ENCODE measurements at regions not wholly inside any gene's neighbourhood (a gene's known extent, or its start where the extent isn't known, plus 50 kb on each side); places are given as distances from the start of the nearest gene placed in this dataset.
"Not testable (repeated sequence)": the region's sequence is repeated elsewhere in the genome, so short reads cannot be mapped to it uniquely, and the experiment has no call there.

DNA sequence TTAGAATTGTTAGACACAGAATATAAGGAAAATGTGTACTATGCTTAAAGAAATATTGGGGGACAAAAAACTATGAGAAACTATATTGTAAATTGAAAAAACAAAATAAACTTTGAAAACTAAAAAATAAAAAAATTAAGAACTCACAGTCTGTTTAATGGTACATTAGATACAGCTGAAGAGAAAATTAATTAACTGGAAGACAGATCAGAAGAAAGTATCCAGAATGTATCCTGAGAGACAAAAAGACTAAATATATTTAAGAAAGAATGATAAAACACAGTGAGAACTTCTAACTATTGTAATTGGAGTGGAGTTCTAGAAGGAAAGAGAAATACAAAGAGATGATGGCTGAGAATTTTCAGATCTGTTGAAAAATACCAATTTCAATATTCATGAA, 57.6 kb upstream of the SH3PXD2B start:
- no peak for ATAC-seq (ENCODE audit: low read depth)
- Mint-ChIP-seq H3K27ac (no peak overlapping the region), H3K9me3 (peaks cover 6% of the 10 kb centered on the region), H3K36me3 (peaks cover 5% of the 10 kb centered on the region), H3K4me3 (no peak overlapping the region), H3K27me3 (peaks cover 16% of the 10 kb centered on the region), H3K4me1 (no peaks in the 10 kb centered on the region)
- DNase-seq (ENCODE audit: low spot score in 2 of 2) = no peak

DNA sequence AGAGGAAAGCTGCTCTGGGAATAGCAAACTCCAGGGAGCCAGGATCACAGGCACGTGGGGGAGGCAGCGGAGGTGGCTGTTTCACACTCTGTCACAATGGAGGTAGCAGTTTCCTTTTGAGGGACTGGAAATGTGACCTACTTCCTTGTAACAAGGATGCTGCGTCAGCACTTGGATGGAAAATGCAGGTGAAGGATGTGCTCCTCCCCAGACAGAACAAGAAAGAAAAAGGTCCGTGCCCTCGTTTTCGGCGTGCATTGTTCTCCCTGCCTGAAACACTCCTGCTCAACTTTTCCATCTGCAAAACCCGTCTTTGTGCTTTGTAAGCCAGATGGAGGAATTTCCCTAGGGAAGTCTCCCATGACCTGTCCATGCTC, 55.1 kb upstream of the SH3PXD2B start:
- H3K27ac Mint-ChIP-seq = no peak overlapping the region
- no peak for DNase-seq (ENCODE audit: low spot score in 2 of 2)
- H3K27me3 Mint-ChIP-seq = peaks cover 19% of the 10 kb centered on the region
- peaks cover 6% of the 10 kb centered on the region for H3K9me3 Mint-ChIP-seq
- no peaks in the 10 kb centered on the region for H3K4me1 Mint-ChIP-seq
- no peak overlapping the region for H3K4me3 Mint-ChIP-seq
- peaks cover 6% of the 10 kb centered on the region for H3K36me3 Mint-ChIP-seq
- ATAC-seq (ENCODE audit: low read depth) = no peak

DNA sequence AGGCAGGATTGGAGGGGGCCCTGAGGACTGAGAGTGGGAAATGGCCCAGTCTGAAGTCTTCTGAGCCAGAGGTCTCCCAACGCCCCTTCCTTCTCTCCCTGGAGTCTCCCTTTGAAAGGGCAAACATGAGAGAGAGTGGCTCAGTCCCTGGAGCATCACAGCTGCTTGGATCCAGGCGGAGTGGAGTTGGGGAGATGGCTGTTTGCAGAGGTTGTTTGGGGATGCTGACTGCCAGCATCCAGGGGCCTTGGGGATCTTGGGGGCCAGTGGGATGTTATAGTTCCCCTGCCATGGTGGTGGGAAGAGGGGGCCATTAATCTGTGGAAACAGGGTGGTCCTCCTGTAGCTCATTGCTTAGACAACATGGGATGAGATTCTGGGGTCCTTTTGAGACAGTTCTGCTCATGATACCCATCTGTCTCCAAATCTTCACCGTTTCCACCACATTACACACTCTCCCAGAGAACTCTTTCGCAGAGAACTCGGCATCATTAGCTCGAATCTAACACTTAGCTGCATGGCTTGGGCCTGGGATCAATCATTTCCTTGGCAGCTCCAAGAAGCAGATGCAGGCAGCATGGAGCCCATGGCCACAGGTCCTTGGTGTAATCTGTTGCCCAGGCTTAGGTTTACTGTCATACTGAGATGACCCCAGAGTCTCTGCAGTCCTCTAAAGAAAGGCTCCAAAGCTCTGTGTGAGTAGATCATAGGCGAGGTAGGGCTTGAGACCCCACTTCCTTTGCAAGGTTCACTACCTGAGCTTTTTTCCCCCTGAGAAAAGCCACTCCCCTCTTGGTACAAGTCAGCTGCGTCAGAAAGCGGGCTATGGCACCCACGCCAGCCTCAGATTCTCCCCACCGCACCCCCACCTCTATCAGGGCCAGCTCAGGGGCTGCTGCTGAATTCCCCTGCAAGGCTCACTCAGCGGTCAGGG, 54.4 kb upstream of the SH3PXD2B start:
- peaks cover 6% of the 10 kb centered on the region for H3K9me3 Mint-ChIP-seq
- H3K4me1 Mint-ChIP-seq = no peaks in the 10 kb centered on the region

DNA sequence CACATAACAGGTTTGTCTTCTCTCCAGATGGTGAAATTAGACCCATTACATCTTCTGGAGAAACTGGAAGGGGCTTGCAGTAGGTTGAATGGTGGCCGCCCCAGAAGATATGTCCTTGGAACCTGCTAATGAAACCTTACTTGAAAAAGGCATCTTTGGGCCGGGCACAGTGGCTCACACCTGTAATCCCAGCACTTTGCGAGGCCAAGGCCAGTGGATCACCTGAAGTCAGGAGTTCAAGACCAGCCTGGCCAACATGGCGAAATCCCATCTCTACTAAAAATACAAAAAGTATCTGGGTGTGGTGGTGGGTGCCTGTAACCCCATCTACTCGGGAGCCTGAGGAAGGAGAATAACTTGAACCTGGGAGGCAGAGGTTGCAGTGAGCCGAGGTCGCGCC, 53.2 kb upstream of the SH3PXD2B start:
- DNase-seq (ENCODE audit: low spot score in 2 of 2); H3K36me3 Mint-ChIP-seq; H3K9me3 Mint-ChIP-seq; ATAC-seq (ENCODE audit: low read depth); H3K4me3 Mint-ChIP-seq; H3K4me1 Mint-ChIP-seq; H3K27ac Mint-ChIP-seq: not testable (repeated sequence)
- peaks cover 17% of the 10 kb centered on the region for H3K27me3 Mint-ChIP-seq

More for the DNA sequence above, 54.4 kb upstream of the SH3PXD2B start:
- DNase-seq (ENCODE audit: low spot score in 2 of 2) (no peak), ATAC-seq (ENCODE audit: low read depth) (no peak)
- Mint-ChIP-seq H3K4me3 (no peak overlapping the region), H3K36me3 (peaks cover 6% of the 10 kb centered on the region), H3K27ac (no peak overlapping the region), H3K27me3 (peaks cover 19% of the 10 kb centered on the region)

DNA sequence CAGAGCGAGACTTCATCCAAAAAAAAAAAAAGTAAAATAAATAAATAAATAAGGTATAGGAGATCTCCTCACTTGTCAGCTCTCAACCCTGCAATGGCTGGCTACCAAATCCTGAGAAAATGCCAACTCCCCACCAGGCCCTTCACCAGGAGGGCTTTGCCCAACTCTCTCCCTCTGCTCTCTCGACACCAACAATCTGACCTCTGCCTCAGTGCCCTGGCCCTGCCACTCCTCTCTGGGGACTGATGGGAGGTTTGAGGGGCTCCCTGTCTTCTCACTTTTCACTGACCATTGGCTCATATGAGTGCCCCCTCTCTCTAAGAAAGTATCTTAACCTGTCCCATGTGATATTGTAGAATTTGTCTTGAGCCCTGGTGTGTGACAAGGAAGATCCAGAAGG, 52.6 kb upstream of the SH3PXD2B start:
- DNase-seq (ENCODE audit: low spot score in 2 of 2) (no peak), ATAC-seq (ENCODE audit: low read depth) (no peak)
- Mint-ChIP-seq H3K4me1 (no peaks in the 10 kb centered on the region), H3K4me3 (no peak overlapping the region), H3K27me3 (peaks cover 16% of the 10 kb centered on the region), H3K36me3 (peaks cover 4% of the 10 kb centered on the region), H3K27ac (no peak overlapping the region), H3K9me3 (peaks cover under 1% of the 10 kb centered on the region)

DNA sequence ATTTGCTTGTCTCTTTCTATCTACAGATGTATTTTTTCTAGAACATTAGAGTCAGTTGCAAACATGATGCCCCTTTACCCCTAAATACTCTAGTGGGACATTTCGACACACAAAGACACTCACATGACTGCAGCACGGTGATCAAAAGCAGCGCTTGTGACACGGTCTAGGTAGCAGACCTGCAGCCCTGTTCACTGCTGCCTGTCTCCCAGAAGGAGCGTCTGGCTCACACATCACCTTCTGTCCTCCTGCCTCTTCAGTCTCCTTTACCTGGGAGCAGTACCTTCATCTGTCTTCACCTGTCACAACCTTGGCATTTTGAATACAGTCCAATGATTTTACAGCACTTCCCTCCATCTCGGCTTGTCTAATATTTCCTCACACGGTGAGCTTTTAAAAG, 51.9 kb upstream of the SH3PXD2B start:
- ATAC-seq (ENCODE audit: low read depth) (no peak), DNase-seq (ENCODE audit: low spot score in 2 of 2) (no peak)
- Mint-ChIP-seq H3K36me3 (peaks cover 4% of the 10 kb centered on the region), H3K27ac (no peak overlapping the region), H3K4me3 (no peak overlapping the region), H3K4me1 (no peaks in the 10 kb centered on the region), H3K27me3 (peaks cover 19% of the 10 kb centered on the region), H3K9me3 (no peaks in the 10 kb centered on the region)

DNA sequence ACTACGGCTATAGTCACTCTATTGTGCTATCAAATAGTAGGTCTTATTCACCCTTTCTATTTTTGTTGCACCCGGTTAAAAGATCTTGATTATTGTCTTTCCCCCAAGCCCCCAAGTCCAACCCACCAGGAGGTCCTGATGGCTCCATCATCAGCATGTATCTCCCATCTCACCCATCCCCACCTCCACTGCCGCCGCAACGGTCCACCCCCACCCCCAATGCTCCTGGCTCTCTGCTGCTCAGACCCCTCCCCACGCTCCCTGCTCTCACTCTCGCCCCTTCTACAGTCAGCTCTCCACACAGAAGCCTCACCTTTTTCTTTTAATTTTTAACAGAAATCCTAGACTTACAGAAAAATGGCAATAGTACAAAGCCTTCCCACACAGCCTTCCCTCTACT, 51.5 kb upstream of the SH3PXD2B start:
- ATAC-seq (ENCODE audit: low read depth) (no peak), DNase-seq (ENCODE audit: low spot score in 2 of 2) (no peak)
- H3K27me3 Mint-ChIP-seq = peaks cover 19% of the 10 kb centered on the region
- H3K9me3 Mint-ChIP-seq = no peaks in the 10 kb centered on the region
- H3K27ac Mint-ChIP-seq = no peak overlapping the region
- H3K4me1 Mint-ChIP-seq = no peaks in the 10 kb centered on the region
- peaks cover 4% of the 10 kb centered on the region for H3K36me3 Mint-ChIP-seq
- no peak overlapping the region for H3K4me3 Mint-ChIP-seq

DNA sequence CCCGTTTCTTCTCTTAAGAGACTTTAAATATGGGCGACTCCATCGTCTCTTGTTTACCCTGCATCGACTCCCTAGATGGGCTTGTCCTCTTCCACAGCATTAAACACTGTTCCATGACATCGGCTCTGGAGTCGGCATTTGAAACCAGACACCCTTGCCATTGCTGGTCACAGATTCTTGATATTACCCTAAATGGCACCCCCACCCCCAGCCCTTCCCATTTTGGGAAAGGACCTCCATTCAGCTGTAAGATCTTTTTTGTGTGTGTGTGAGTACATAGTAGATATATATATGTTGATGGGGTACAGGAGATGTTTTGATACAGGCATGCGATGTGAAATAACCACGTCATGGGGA, 51.1 kb upstream of the SH3PXD2B start:
- no peaks in the 10 kb centered on the region for H3K9me3 Mint-ChIP-seq
- no peak for ATAC-seq (ENCODE audit: low read depth)
- no peaks in the 10 kb centered on the region for H3K4me1 Mint-ChIP-seq
- peaks cover 19% of the 10 kb centered on the region for H3K27me3 Mint-ChIP-seq
- H3K27ac Mint-ChIP-seq = no peak overlapping the region
- H3K4me3 Mint-ChIP-seq = no peak overlapping the region
- DNase-seq (ENCODE audit: low spot score in 2 of 2) = no peak
- peaks cover 4% of the 10 kb centered on the region for H3K36me3 Mint-ChIP-seq

DNA sequence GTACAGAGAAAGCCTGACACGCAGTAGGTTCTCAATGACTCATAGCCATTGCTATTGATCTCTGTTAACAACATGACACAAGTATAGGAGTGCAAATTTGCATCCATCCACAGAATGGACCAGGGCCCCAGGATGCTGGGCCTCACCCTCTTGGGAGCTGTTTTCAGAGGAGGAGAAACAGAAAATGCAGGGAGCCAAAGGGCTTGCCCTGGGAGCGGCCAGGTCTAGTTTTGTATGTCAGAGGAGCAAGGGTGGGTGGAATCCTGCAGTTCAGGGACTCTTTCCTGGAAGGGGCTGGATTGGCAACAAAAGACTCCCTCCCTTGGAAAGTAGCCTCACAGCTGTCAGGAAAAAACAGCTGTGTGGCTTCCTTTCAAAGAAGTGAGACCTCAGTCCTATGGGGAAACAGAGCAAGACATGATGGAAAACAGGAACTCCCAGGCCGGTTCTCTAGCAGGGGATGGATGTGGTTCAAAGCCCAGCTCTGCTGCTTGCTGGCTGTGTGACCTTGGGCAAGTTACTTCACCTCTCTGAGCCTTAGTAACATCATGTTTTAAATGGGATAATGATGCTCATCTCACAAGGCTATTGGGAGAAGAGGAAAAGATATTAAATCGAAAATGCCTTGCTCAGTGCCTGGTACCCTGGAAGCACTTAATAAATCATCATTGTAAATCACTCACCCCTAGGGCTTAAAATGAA, 50.5 kb upstream of the SH3PXD2B start:
- H3K27ac Mint-ChIP-seq = no peak overlapping the region
- no peaks in the 10 kb centered on the region for H3K4me1 Mint-ChIP-seq
- ATAC-seq (ENCODE audit: low read depth) (no peak), DNase-seq (ENCODE audit: low spot score in 2 of 2) (no peak)
- H3K36me3 Mint-ChIP-seq = peaks cover 4% of the 10 kb centered on the region
- peaks cover 19% of the 10 kb centered on the region for H3K27me3 Mint-ChIP-seq
- H3K9me3 Mint-ChIP-seq = no peaks in the 10 kb centered on the region
- H3K4me3 Mint-ChIP-seq = no peak overlapping the region

DNA sequence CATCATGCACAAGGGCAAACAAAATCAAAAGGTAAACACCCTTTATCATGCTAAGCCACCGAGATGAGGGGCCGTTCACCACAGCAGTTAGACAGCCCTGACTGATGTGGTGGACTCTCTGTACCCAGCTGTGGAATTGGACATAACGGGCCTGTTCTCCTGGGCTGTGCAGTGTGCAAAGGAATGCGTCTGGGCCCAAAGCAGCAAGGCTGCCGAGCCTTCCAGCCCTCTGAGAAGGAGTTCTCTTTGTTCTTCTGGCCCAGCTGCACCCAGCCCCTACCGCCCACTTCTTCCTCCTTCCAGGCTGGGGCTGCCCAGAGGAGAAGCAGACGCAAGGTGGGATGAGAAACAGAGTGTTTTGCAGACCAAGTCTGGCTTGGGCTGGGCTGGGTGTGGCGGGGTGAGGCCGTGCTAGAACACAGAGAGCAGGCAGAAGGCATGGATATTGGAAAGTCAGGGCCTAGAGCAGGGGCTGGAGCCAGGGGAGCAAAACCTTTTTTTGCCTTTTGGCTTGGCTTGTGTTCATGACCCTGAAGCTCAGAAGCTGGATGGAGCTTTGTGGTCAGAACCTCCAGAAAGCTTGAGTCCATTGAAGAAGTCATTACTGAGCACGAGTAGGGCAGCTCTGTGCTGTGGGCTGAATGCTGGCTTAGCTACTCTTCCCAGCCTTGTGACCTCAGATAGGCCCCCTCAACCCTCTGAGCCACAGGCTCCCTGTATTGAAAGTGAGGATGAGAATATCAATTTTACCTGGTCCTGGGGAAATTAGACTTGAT, 49.8 kb upstream of the SH3PXD2B start:
- H3K4me3 Mint-ChIP-seq = no peak overlapping the region

More for the DNA sequence above, 49.8 kb upstream of the SH3PXD2B start:
- H3K27ac Mint-ChIP-seq = no peak overlapping the region
- H3K27me3 Mint-ChIP-seq = peaks cover 19% of the 10 kb centered on the region
- no peaks in the 10 kb centered on the region for H3K9me3 Mint-ChIP-seq
- peaks cover 4% of the 10 kb centered on the region for H3K36me3 Mint-ChIP-seq
- DNase-seq (ENCODE audit: low spot score in 2 of 2) (no peak), ATAC-seq (ENCODE audit: low read depth) (no peak)
- H3K4me1 Mint-ChIP-seq = no peaks in the 10 kb centered on the region

Measured in memory B cell (primary cell).